ENCODE measurements at regions not wholly inside any gene's neighbourhood (a gene's known extent, or its start where the extent isn't known, plus 50 kb on each side); places are given as distances from the start of the nearest gene placed in this dataset.
"Not testable (repeated sequence)": the region's sequence is repeated elsewhere in the genome, so short reads cannot be mapped to it uniquely, and the experiment has no call there.

DNA sequence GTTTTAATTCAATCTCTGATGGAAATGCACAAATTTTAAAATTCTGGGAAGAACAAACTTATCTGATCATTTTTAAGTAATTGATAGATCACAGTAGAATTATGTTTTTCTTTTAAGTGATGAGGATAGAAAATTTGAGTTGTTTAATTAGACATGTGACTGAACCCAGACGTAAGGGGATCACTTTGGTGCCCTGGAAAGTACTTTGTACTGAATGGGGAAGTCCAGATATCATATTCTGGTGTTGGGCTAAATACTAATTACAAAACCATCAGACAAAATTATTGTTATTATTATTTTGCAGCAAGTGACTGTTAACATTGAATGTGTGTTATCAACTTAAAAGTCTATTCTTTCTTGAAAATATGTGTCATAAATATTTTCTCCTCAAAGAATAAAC is 994.6 kb downstream of the TSN start:
- no peak for DNase-seq

GRCh38 chr2:122750808-122751207 is 995.4 kb downstream of the TSN start:
- DNase-seq: no peak

- DNase-seq: no peak
Observed at GRCh38 chr2:122753336-122753735, 997.9 kb downstream of the TSN start.

DNA sequence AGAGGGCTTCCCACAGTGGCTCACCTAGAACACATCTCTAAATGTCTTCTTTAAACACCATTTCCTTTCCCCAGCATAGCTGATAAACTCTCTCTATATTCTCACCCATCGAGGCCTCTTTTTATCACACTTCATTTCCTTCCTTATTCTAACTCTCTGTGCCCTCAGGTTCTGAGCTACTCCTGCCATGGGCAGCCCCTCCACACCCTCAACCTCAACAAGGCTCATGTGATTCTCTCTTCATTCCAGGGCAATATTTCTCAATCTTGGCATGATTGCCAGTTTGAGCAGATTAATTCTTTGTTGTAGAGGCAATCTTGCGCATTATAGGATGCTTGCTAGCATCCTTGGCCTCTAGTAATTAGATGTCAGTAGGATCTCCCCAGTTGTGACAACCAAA is 999.1 kb downstream of the TSN start:
- no peak for DNase-seq

DNA sequence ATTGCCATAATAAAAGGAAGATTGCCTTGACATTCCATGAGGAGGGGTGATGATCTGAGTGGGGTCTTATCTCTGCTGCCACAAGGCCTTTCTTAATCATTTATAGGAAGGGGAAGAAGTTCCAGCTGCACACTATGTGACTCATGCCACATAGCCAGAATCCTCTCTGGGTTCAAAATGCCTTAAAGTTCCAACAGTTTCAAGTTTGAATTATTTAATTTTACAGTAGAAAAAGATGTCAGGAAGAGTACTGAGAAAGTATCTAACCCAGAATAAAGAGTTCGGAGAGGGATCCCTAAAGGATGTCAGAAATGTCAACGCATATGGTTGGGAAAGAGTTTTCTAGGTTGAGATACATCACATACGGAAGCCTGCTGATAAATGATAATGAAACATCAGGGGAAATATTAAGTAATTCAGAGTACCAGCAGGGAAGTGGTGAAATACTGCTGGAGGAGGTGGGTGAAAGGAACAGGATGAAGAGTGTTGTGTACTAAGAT is 999.9 kb downstream of the TSN start:
- DNase-seq: no peak

GRCh38 chr2:122758967-122759366 is 1003.5 kb downstream of the TSN start:
- DNase-seq: no peak

GRCh38 chr2:122764014-122764413 is 1008.6 kb downstream of the TSN start:
- no peak for DNase-seq

- DNase-seq: no peak
Observed at GRCh38 chr2:122780251-122780650, 1024.8 kb downstream of the TSN start.

- DNase-seq: no peak
Observed at GRCh38 chr2:122794100-122794499, 1038.6 kb downstream of the TSN start.

DNA sequence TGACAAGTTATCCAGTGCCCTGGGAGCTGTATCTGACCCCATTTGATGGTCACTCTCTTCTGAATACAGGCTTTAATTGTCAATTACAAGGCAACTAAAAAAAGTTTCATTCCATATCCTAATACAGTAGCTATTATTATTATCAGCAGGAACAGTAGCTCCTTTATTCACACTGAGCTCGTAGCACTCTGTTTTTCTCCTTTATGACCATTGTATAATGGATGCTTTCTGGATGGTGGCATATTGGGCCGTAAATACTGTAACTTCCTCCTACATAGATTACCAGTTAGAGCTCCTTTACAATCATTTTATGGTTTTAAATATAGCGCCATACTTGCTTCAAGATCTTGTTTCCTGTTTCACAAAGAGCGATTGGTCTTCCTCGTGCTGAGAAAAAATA is 1040.3 kb downstream of the TSN start:
- no peak for DNase-seq

GRCh38 chr2:122799391-122799790 is 1043.9 kb downstream of the TSN start:
- DNase-seq: no peak

GRCh38 chr2:122800781-122801180 is 1045.3 kb downstream of the TSN start:
- DNase-seq: no peak

DNA sequence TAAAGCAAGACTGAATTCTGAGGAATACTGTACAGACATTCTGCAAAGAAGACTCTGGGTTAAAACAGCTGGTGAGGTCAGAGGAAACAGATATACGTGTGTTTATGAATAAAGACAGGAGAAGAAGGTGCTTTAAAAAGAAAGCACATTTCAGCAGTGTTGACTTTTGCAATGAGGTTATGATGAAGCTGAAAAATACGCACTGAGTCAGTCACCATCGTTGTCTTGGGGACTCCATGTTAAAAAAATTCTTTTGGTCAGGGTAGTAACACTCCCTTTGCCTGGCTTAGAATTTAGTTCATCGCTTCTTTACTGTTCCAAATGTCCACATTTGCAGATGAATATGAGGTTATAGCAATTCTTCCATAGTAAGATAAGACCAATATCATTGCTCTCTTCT is 1049.0 kb downstream of the TSN start:
- DNase-seq: no peak

- no peak for DNase-seq
Observed at GRCh38 chr2:122805346-122805745, 1049.9 kb downstream of the TSN start.

GRCh38 chr2:122808286-122808969 is 1053.0 kb downstream of the TSN start:
- DNase-seq: no peak

DNA sequence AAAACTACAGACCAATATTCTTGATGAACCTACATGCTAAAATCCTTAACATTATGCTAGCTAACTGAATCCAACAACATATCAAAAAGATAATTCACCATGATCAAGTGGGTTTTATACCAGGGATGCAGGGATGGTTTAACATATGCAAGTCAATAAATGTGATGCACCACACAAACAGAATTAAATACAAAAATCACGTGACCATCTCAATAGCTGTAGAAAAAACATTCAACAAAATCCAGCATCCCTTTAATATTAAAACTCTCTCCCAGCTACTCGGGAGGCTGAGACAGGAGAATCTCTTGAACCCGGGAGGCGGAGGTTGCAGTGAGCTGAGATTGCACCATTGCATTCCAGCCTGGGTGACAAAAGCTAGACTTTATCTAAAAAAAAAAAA is 1056.8 kb downstream of the TSN start:
- not testable (repeated sequence) for DNase-seq

DNA sequence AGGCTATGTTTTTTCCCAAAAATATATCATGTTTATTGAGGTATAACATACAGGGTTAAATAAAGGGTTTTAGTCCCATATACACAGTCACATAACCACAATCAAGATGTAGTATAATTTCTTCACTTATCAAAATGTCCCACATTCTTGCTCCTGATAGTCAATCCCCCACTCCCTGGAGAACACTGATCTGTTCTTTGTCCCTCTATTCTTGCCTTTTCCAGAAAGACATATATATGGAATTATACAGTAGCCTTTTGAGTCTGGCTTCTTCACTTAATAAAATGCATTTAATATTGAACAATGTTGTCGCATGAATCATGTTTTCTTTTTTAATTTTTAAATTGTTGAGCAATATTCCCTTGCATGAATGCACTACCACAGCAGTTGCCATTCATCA is 1059.7 kb downstream of the TSN start:
- no peak for DNase-seq

DNA sequence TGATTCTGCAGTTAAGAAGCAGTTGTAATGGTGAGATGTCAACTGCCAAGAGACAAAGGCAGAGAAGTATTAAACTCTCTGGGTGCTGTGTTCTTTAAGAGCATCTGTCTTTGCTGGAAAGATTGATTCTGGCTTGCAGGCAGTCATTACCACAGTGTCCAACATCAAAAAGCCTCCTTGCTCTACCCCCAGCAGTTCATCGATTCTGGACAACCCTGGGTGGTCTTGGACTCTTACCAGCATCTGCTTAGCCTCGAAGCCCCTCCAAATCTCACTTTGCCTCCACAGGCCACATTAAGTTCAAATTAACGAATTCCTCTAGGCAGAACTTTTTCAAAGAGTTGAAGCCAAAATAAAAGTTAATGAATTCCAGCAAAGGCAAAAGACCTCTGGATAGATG is 1061.4 kb downstream of the TSN start:
- no peak for DNase-seq

DNA sequence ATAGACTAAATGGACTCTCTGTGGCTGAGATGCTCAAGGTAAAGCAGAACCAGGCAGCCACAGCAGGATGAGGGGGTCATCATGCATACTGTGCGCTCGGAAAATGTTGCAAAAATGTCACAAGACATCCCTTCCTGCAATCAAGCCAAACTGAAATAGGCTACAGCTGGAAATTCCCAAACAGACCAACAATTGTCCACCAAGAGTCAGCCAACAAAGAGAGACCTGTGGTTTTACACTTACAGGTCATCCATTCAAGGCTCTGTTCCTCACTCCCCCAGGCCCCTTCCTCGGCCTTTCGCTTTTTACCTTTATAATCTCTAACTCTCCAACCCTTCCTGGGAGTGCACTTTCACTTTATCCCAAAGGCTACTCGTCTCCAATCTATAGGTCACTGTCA is 1066.9 kb downstream of the TSN start:
- DNase-seq: no peak

DNA sequence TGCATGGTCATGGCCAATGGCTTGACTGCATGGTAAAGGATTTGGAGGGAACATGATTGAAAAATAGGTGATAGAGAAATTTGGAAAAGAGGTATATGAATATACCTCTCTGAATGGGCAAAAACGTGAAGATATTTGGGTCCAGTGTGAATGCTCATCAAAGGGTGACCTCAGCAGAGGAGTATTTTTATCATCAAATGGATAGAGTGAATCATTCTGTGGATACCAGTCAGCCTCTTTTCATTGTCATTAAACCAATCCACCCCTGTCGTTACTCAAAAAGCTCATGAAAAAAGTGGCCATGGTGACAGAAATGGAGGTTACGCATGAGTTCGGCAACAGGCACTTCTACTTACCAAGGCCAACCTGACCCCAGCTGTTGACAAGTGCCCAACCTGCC is 1074.7 kb downstream of the TSN start:
- DNase-seq: no peak

DNA sequence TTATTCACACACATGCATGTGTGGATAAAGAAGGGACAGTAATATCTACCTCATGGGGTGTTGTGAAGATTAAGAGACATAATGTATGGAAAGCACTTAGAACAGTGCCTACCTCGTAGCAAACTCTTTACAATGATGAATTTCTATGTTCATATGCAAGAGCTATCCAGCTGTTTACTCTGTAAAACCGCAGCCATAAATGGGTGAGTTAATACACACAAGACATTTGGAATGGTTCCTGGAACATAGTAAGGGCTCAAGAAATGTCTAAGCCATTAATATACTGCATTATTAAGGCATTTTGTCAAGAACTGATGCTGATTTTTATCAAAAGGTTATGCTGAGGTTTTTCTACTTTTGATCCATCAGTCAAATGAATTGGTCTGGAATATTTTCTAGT is 1076.2 kb downstream of the TSN start:
- no peak for DNase-seq

DNA sequence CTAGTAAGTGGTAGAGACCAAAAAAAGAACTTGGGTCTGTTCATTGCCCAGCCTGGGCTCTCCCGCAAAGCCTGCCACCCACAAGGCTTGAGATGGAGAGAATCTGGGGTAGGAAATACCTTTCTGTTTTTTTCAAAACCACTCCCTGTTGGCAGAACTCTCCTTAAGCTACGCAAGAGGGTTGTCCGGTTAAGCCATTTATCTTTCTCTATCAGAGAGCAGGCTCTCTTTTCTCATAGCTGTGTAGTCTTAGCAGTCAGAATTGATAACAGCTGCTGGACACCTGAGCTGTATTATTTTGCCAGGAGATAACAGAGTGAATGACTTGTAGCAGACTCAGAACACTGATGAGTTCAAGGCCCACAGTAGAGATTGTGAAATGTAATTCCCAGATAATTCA is 1088.1 kb downstream of the TSN start:
- DNase-seq: no peak

DNA sequence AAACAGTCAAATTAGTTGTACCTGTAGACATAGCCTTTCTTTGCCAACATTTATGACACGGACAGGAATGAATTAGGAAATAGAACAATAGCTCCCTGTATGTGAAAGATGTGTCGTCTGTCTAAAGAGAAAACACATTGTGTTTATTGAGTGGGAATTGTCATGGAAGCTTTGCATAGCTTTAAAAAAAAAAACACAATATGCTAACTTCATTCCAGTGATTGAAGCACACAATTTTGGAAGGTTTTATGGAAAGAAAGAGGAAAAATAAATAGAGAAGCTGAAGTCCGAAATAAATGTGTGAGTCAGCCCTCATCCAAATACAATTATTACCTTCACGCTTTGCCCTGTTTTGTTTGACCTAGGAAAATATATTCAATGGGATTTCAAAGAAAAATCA is 1095.7 kb downstream of the TSN start:
- no peak for DNase-seq

GRCh38 chr2:122851972-122852531 is 1096.6 kb downstream of the TSN start:
- DNase-seq: no peak

DNA sequence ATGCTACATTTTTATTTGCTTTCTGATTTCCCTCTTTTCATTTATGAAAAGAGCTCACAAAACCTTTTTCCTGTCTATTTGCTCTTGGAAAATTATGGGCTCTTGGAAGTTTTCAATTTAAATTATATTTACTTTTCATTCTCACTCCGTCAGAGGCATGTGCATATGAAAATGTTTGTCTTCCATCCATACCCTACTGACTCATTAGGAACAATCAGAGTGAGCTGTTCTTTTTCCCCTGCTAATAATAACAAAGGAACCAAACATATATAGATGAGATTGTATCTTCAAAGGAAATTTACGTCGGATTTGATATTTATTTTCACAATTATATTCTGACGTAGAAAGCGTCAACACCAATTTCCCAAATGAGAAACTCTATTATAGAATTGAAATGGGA is 1101.2 kb downstream of the TSN start:
- DNase-seq: no peak
